WTC11 (cell line): ENCODE measurements at regions not wholly inside any gene's neighbourhood (a gene's known extent, or its start where the extent isn't known, plus 50 kb on each side); places are given as distances from the start of the nearest gene placed in this dataset.

ENCODE experiments used
- ATAC-seq: fragments of 200-7000 bp; cut with Tn5 transposase; 2 replicates; pipeline ENCODE4 v1.10.0; 2021; ENCODE audit warnings: mild to moderate bottlenecking, moderate library complexity
- CTCF ChIA-PET: fragments of 300-600 bp; sonication (Branson Sonifier 250); formaldehyde crosslinking; loops from one replicate; lab custom pipeline; 2021; ENCODE audit warnings: antibody characterized with exemption; lab: Charles Lee
- POLR2A ChIA-PET: fragments of 350-600 bp; sonication (Branson Sonifier 250); formaldehyde crosslinking; loops from one replicate; lab custom pipeline; 2021; ENCODE audit warnings: antibody characterized with exemption; lab: Charles Lee
- DNase-seq: peaks from one replicate; pipeline ENCODE4 v3.0.0; 2021; ENCODE audit warnings: low spot score
- H3K27ac Mint-ChIP-seq: 2 replicates; pipeline ENCODE4 v1.8.0; 2021; ENCODE audit warnings: mixed read lengths
- H3K27me3 Mint-ChIP-seq: 2 replicates; pipeline ENCODE4 v1.8.0; 2021; ENCODE audit warnings: low read depth, mild to moderate bottlenecking, moderate library complexity, mixed read lengths
- H3K36me3 Mint-ChIP-seq: 2 replicates; pipeline ENCODE4 v1.8.0; 2021; ENCODE audit warnings: mixed read lengths
- H3K4me1 Mint-ChIP-seq: 2 replicates; pipeline ENCODE4 v1.8.0; 2022; ENCODE audit warnings: mixed read lengths
- H3K4me3 Mint-ChIP-seq: 2 replicates; pipeline ENCODE4 v1.8.0; 2021; ENCODE audit warnings: mild to moderate bottlenecking, moderate library complexity, mixed read lengths
- H3K9me3 Mint-ChIP-seq: 2 replicates; pipeline ENCODE4 v1.8.0; 2021; ENCODE audit warnings: mixed read lengths
- CREB1 ChIP-seq: sonication (generic); formaldehyde crosslinking; IDR thresholded peaks from 2 replicates; pipeline ENCODE4 v1.8.0; 2023; ENCODE audit warnings: mild to moderate bottlenecking, missing genetic modification reagents
- FOXK1 ChIP-seq: sonication (generic); formaldehyde crosslinking; IDR thresholded peaks from 2 replicates; pipeline ENCODE4 v1.8.0; 2022; ENCODE audit warnings: mild to moderate bottlenecking, moderate library complexity, missing genetic modification reagents
- JUN ChIP-seq: sonication (generic); formaldehyde crosslinking; IDR thresholded peaks from 2 replicates; pipeline ENCODE4 v1.8.0; 2023; ENCODE audit warnings: mild to moderate bottlenecking, missing genetic modification reagents
- KAT7 ChIP-seq: sonication (generic); formaldehyde crosslinking; IDR thresholded peaks from 2 replicates; pipeline ENCODE4 v1.8.1; 2023; ENCODE audit warnings: missing genetic modification reagents, mild to moderate bottlenecking, borderline replicate concordance
- MXD4 ChIP-seq: fragments of 250-450 bp; sonication (Bioruptor Pico); IDR thresholded peaks from 2 replicates; pipeline ENCODE4 v1.8.0; 2021; ENCODE audit warnings: mild to moderate bottlenecking, moderate library complexity, borderline replicate concordance
- MYBL2 ChIP-seq: sonication (generic); formaldehyde crosslinking; IDR thresholded peaks from 2 replicates; pipeline ENCODE4 v1.8.1; 2023; ENCODE audit warnings: mild to moderate bottlenecking, moderate library complexity, missing genetic modification reagents
- SP1 ChIP-seq: sonication (generic); formaldehyde crosslinking; conservative IDR thresholded peaks from 2 replicates; pipeline ENCODE4 v1.8.1; 2022; ENCODE audit warnings: missing genetic modification reagents
- TEAD4 ChIP-seq: sonication (generic); formaldehyde crosslinking; IDR thresholded peaks from 2 replicates; pipeline ENCODE4 v1.8.0; 2022; ENCODE audit warnings: mild to moderate bottlenecking, missing genetic modification reagents
- ZNF416 ChIP-seq: fragments of 250-450 bp; sonication (Bioruptor Pico); IDR thresholded peaks from 2 replicates; pipeline ENCODE4 v1.9.0; 2021; ENCODE audit warnings: mild to moderate bottlenecking, inconsistent platforms
- ZNF423 ChIP-seq: fragments of 250-450 bp; sonication (Bioruptor Pico); IDR thresholded peaks from 2 replicates; pipeline ENCODE4 v2.1.2; 2022; ENCODE audit warnings: mild to moderate bottlenecking, moderate library complexity
- TF ChIP-seq, protein P1 (sequence below): sonication (generic); formaldehyde crosslinking; conservative IDR thresholded peaks from 2 replicates; pipeline ENCODE4 v1.8.1; 2023; ENCODE audit warnings: mild to moderate bottlenecking, low read depth, missing genetic modification reagents, moderate library complexity
- TF ChIP-seq, protein P2 (sequence below): sonication (generic); formaldehyde crosslinking; IDR thresholded peaks from 2 replicates; pipeline ENCODE4 v1.8.1; 2023; ENCODE audit warnings: mild to moderate bottlenecking, missing genetic modification reagents, moderate library complexity
- TF ChIP-seq, protein P3 (sequence below): sonication (generic); formaldehyde crosslinking; IDR thresholded peaks from 2 replicates; pipeline ENCODE4 v1.8.1; 2022; ENCODE audit warnings: missing genetic modification reagents, borderline replicate concordance
- TF ChIP-seq, protein P4 (sequence below): sonication (generic); formaldehyde crosslinking; IDR thresholded peaks from 2 replicates; pipeline ENCODE4 v1.8.1; 2023; ENCODE audit warnings: mild to moderate bottlenecking, missing genetic modification reagents, moderate library complexity
- TF ChIP-seq, protein P5 (sequence below): sonication (generic); formaldehyde crosslinking; IDR thresholded peaks from 2 replicates; pipeline ENCODE4 v1.8.1; 2022; ENCODE audit warnings: mild to moderate bottlenecking, missing genetic modification reagents, moderate library complexity, borderline replicate concordance
- TF ChIP-seq, protein P6 (sequence below): fragments of 250-450 bp; sonication (Bioruptor Pico); IDR thresholded peaks from 2 replicates; pipeline ENCODE4 v2.1.2; 2022; ENCODE audit warnings: mild to moderate bottlenecking, moderate library complexity
- TF ChIP-seq, protein P7 (sequence below): sonication (generic); formaldehyde crosslinking; IDR thresholded peaks from 2 replicates; pipeline ENCODE4 v1.8.1; 2023; ENCODE audit warnings: mild to moderate bottlenecking, missing genetic modification reagents
- TF ChIP-seq, protein P8 (sequence below): sonication (generic); formaldehyde crosslinking; IDR thresholded peaks from 2 replicates; pipeline ENCODE4 v1.8.0; 2022; ENCODE audit warnings: mild to moderate bottlenecking, missing genetic modification reagents
- TF ChIP-seq, protein P9 (sequence below): sonication (generic); formaldehyde crosslinking; IDR thresholded peaks from 2 replicates; pipeline ENCODE4 v1.8.1; 2022; ENCODE audit warnings: mild to moderate bottlenecking, moderate library complexity, missing genetic modification reagents
- TF ChIP-seq, protein P10 (sequence below): sonication (generic); formaldehyde crosslinking; conservative IDR thresholded peaks from 2 replicates; pipeline ENCODE4 v1.8.1; 2022; ENCODE audit warnings: mild to moderate bottlenecking, missing genetic modification reagents

DNA sequence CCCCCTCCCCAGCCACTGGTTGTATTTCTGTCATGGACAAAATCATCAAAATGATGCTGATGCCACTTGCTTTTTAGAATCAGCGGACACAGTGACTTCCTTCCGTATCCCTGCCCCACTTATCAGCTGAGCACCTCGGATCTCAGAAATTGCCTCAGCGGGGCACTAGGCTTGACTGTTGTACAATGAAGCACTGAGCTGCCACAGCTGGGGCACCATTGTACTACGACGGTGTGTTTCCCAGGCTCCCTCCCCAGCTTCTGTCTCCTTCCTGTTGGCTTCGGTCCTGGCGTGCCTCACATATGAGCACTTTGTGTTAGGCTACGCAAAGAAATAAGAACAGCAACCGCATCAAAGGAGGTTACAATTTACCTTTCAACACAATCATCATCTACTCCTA is 82.4 kb downstream of the F11 start:
- Mint-ChIP-seq H3K4me1 (peaks cover 16% of the 10 kb centered on the region), H3K9me3 (no peaks in the 10 kb centered on the region), H3K4me3 (no peak overlapping the region), H3K27ac (no peak overlapping the region), H3K36me3 (no peaks in the 10 kb centered on the region), H3K27me3 (peaks cover 86% of the 10 kb centered on the region)
- ATAC-seq (no peak), DNase-seq (no peak)
- CTCF ChIA-PET, result no interaction called here
- POLR2A ChIA-PET, result no interaction called here
- TF ChIP-seq JUN (CRISPR knock-in tag), result no peak
- TF ChIP-seq, protein P1, sequence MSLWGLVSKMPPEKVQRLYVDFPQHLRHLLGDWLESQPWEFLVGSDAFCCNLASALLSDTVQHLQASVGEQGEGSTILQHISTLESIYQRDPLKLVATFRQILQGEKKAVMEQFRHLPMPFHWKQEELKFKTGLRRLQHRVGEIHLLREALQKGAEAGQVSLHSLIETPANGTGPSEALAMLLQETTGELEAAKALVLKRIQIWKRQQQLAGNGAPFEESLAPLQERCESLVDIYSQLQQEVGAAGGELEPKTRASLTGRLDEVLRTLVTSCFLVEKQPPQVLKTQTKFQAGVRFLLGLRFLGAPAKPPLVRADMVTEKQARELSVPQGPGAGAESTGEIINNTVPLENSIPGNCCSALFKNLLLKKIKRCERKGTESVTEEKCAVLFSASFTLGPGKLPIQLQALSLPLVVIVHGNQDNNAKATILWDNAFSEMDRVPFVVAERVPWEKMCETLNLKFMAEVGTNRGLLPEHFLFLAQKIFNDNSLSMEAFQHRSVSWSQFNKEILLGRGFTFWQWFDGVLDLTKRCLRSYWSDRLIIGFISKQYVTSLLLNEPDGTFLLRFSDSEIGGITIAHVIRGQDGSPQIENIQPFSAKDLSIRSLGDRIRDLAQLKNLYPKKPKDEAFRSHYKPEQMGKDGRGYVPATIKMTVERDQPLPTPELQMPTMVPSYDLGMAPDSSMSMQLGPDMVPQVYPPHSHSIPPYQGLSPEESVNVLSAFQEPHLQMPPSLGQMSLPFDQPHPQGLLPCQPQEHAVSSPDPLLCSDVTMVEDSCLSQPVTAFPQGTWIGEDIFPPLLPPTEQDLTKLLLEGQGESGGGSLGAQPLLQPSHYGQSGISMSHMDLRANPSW (CRISPR knock-in tag), result no peak
- TF ChIP-seq, protein P2, sequence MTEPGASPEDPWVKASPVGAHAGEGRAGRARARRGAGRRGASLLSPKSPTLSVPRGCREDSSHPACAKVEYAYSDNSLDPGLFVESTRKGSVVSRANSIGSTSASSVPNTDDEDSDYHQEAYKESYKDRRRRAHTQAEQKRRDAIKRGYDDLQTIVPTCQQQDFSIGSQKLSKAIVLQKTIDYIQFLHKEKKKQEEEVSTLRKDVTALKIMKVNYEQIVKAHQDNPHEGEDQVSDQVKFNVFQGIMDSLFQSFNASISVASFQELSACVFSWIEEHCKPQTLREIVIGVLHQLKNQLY (CRISPR knock-in tag), result no peak
- TF ChIP-seq ZNF423 (CRISPR knock-in tag), result no peak
- TF ChIP-seq KAT7 (CRISPR knock-in tag), result no peak
- TF ChIP-seq SP1 (CRISPR knock-in tag), result no peak
- TF ChIP-seq, protein P3, sequence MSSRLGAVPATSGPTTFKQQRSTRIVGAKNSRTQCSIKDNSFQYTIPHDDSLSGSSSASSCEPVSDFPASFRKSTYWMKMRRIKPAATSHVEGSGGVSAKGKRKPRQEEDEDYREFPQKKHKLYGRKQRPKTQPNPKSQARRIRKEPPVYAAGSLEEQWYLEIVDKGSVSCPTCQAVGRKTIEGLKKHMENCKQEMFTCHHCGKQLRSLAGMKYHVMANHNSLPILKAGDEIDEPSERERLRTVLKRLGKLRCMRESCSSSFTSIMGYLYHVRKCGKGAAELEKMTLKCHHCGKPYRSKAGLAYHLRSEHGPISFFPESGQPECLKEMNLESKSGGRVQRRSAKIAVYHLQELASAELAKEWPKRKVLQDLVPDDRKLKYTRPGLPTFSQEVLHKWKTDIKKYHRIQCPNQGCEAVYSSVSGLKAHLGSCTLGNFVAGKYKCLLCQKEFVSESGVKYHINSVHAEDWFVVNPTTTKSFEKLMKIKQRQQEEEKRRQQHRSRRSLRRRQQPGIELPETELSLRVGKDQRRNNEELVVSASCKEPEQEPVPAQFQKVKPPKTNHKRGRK (CRISPR knock-in tag), result no peak
- TF ChIP-seq MXD4 (CRISPR knock-in tag), result no peak
- TF ChIP-seq, protein P4, sequence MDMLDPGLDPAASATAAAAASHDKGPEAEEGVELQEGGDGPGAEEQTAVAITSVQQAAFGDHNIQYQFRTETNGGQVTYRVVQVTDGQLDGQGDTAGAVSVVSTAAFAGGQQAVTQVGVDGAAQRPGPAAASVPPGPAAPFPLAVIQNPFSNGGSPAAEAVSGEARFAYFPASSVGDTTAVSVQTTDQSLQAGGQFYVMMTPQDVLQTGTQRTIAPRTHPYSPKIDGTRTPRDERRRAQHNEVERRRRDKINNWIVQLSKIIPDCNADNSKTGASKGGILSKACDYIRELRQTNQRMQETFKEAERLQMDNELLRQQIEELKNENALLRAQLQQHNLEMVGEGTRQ (CRISPR knock-in tag), result no peak
- TF ChIP-seq, protein P5, sequence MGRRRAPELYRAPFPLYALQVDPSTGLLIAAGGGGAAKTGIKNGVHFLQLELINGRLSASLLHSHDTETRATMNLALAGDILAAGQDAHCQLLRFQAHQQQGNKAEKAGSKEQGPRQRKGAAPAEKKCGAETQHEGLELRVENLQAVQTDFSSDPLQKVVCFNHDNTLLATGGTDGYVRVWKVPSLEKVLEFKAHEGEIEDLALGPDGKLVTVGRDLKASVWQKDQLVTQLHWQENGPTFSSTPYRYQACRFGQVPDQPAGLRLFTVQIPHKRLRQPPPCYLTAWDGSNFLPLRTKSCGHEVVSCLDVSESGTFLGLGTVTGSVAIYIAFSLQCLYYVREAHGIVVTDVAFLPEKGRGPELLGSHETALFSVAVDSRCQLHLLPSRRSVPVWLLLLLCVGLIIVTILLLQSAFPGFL (CRISPR knock-in tag), result no peak
- TF ChIP-seq, protein P6, sequence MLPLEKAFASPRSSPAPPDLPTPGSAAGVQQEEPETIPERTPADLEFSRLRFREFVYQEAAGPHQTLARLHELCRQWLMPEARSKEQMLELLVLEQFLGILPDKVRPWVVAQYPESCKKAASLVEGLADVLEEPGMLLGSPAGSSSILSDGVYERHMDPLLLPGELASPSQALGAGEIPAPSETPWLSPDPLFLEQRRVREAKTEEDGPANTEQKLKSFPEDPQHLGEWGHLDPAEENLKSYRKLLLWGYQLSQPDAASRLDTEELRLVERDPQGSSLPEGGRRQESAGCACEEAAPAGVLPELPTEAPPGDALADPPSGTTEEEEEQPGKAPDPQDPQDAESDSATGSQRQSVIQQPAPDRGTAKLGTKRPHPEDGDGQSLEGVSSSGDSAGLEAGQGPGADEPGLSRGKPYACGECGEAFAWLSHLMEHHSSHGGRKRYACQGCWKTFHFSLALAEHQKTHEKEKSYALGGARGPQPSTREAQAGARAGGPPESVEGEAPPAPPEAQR (CRISPR knock-in tag), result no peak
- TF ChIP-seq, protein P7, sequence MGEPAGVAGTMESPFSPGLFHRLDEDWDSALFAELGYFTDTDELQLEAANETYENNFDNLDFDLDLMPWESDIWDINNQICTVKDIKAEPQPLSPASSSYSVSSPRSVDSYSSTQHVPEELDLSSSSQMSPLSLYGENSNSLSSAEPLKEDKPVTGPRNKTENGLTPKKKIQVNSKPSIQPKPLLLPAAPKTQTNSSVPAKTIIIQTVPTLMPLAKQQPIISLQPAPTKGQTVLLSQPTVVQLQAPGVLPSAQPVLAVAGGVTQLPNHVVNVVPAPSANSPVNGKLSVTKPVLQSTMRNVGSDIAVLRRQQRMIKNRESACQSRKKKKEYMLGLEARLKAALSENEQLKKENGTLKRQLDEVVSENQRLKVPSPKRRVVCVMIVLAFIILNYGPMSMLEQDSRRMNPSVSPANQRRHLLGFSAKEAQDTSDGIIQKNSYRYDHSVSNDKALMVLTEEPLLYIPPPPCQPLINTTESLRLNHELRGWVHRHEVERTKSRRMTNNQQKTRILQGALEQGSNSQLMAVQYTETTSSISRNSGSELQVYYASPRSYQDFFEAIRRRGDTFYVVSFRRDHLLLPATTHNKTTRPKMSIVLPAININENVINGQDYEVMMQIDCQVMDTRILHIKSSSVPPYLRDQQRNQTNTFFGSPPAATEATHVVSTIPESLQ, result no peak
- TF ChIP-seq, protein P8, sequence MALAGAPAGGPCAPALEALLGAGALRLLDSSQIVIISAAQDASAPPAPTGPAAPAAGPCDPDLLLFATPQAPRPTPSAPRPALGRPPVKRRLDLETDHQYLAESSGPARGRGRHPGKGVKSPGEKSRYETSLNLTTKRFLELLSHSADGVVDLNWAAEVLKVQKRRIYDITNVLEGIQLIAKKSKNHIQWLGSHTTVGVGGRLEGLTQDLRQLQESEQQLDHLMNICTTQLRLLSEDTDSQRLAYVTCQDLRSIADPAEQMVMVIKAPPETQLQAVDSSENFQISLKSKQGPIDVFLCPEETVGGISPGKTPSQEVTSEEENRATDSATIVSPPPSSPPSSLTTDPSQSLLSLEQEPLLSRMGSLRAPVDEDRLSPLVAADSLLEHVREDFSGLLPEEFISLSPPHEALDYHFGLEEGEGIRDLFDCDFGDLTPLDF (CRISPR knock-in tag), result no peak
- TF ChIP-seq, protein P9, sequence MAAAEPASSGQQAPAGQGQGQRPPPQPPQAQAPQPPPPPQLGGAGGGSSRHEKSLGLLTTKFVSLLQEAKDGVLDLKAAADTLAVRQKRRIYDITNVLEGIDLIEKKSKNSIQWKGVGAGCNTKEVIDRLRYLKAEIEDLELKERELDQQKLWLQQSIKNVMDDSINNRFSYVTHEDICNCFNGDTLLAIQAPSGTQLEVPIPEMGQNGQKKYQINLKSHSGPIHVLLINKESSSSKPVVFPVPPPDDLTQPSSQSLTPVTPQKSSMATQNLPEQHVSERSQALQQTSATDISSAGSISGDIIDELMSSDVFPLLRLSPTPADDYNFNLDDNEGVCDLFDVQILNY (CRISPR knock-in tag), result no peak
- TF ChIP-seq, protein P10, sequence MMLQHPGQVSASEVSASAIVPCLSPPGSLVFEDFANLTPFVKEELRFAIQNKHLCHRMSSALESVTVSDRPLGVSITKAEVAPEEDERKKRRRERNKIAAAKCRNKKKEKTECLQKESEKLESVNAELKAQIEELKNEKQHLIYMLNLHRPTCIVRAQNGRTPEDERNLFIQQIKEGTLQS (CRISPR knock-in tag), result no peak
- no peak for TF ChIP-seq CREB1 (CRISPR knock-in tag)
- no peak for TF ChIP-seq FOXK1
- TF ChIP-seq TEAD4, result no peak
- TF ChIP-seq MYBL2 (CRISPR knock-in tag), result no peak
- no peak for TF ChIP-seq ZNF416
